ENCODE measurements at regions not wholly inside any gene's neighbourhood (a gene's known extent, or its start where the extent isn't known, plus 50 kb on each side); places are given as distances from the start of the nearest gene placed in this dataset.

GRCh38 chr5:92369587-92369986, 986.5 kb upstream of the ARRDC3 start:
- TF ChIP-seq EZH2 (IDR thresholded peaks at IDR 0.05; ENCODE audit: borderline replicate concordance, insufficient read depth, low read depth, low read length, poor library complexity, severe bottlenecking) (no peak), CTCF (IDR thresholded peaks at IDR 0.05) (no peak)
- Histone ChIP-seq H3K27ac (ENCODE audit: low read length in 2 of 2) (no peak overlapping the region), H3K4me1 (ENCODE audit: control insufficient read depth in 2 of 2, insufficient read depth in 2 of 2, low read length in 2 of 2) (no peaks in the 10 kb centered on the region), H4K20me1 (ENCODE audit: control insufficient read depth, insufficient read depth, low read length, poor library complexity, severe bottlenecking) (no peaks in the 10 kb centered on the region), H3K27me3 (replicated peaks in 1 of 4; ENCODE audit: control extremely low read depth in 1 of 4, control insufficient read depth in 3 of 4, insufficient read depth in 4 of 4, low read length in 3 of 4) (no peaks in the 10 kb centered on the region), H3K9ac (ENCODE audit: low read length) (no peak overlapping the region), H3K79me2 (ENCODE audit: control insufficient read depth, insufficient read depth, low read length) (no peaks in the 10 kb centered on the region), H2AFZ (ENCODE audit: insufficient read depth, low read depth, low read length, poor library complexity, severe bottlenecking) (no peak overlapping the region), H3K4me2 (replicated peaks; ENCODE audit: low read depth, low read length, poor library complexity, severe bottlenecking) (no peak overlapping the region), H3K36me3 (replicated peaks in 1 of 2; ENCODE audit: control extremely low read depth in 1 of 2, control insufficient read depth in 1 of 2, extremely low read depth in 1 of 2, insufficient read depth in 2 of 2, low read length in 1 of 2) (no peaks in the 10 kb centered on the region), H3K9me3 (ENCODE audit: control extremely low read depth in 1 of 3, control insufficient read depth in 2 of 3, insufficient read depth in 1 of 3, low read length in 2 of 3) (peaks cover 0 to 2% (median under 1%) of the 10 kb centered on the region in 3 donors), H3K4me3 (ENCODE audit: control extremely low read depth in 1 of 5, extremely low read depth in 1 of 5, insufficient read depth in 1 of 5, low read depth in 2 of 5, low read length in 4 of 5) (no peak overlapping the region)
- no peaks in the 10 kb centered on the region for H3K27me3 Mint-ChIP-seq
- POLR2A ChIA-PET = no interaction called here
- ATAC-seq (ENCODE audit: low read depth) (no peak), DNase-seq (no peak)
- H3K4me3 Mint-ChIP-seq = no peak overlapping the region
- no peak overlapping the region for H3K27ac Mint-ChIP-seq
- WGBS (ENCODE audit: insufficient coverage) = 100% methylated on average over 1 of the region's 1 CpG
- peaks cover 9% of the 10 kb centered on the region for H3K9me3 Mint-ChIP-seq (ENCODE audit: insufficient read depth)
- intact Hi-C loops (cut with micrococcal nuclease) = no loop called here
- H3K4me1 Mint-ChIP-seq = no peaks in the 10 kb centered on the region
- CTCF ChIA-PET = no interaction called here

GRCh38 chr5:92364986-92365550, 982.0 kb upstream of the ARRDC3 start:
- Histone ChIP-seq H3K9ac (ENCODE audit: low read length) (no peak overlapping the region), H3K27me3 (replicated peaks in 1 of 4; ENCODE audit: control extremely low read depth in 1 of 4, control insufficient read depth in 3 of 4, insufficient read depth in 4 of 4, low read length in 3 of 4) (no peaks in the 10 kb centered on the region), H3K79me2 (ENCODE audit: control insufficient read depth, insufficient read depth, low read length) (no peaks in the 10 kb centered on the region), H3K4me1 (ENCODE audit: control insufficient read depth in 2 of 2, insufficient read depth in 2 of 2, low read length in 2 of 2) (no peaks in the 10 kb centered on the region), H3K4me3 (ENCODE audit: control extremely low read depth in 1 of 5, extremely low read depth in 1 of 5, insufficient read depth in 1 of 5, low read depth in 2 of 5, low read length in 4 of 5) (no peak overlapping the region), H3K27ac (ENCODE audit: low read length in 2 of 2) (no peak overlapping the region), H3K9me3 (ENCODE audit: control extremely low read depth in 1 of 3, control insufficient read depth in 2 of 3, insufficient read depth in 1 of 3, low read length in 2 of 3) (peaks cover 0 to under 1% (median 0%) of the 10 kb centered on the region in 3 donors), H2AFZ (ENCODE audit: insufficient read depth, low read depth, low read length, poor library complexity, severe bottlenecking) (no peak overlapping the region), H3K4me2 (replicated peaks; ENCODE audit: low read depth, low read length, poor library complexity, severe bottlenecking) (no peak overlapping the region), H4K20me1 (ENCODE audit: control insufficient read depth, insufficient read depth, low read length, poor library complexity, severe bottlenecking) (no peaks in the 10 kb centered on the region), H3K36me3 (replicated peaks in 1 of 2; ENCODE audit: control extremely low read depth in 1 of 2, control insufficient read depth in 1 of 2, extremely low read depth in 1 of 2, insufficient read depth in 2 of 2, low read length in 1 of 2) (no peaks in the 10 kb centered on the region)
- 49% methylated on average over 2 of the region's 3 CpGs for WGBS (ENCODE audit: insufficient coverage)
- H3K9me3 Mint-ChIP-seq (ENCODE audit: insufficient read depth) = peaks cover 6% of the 10 kb centered on the region
- TF ChIP-seq EZH2 (IDR thresholded peaks at IDR 0.05; ENCODE audit: borderline replicate concordance, insufficient read depth, low read depth, low read length, poor library complexity, severe bottlenecking) (no peak), CTCF (IDR thresholded peaks at IDR 0.05) (no peak)
- no peaks in the 10 kb centered on the region for H3K4me1 Mint-ChIP-seq
- CTCF ChIA-PET = no interaction called here
- H3K27me3 Mint-ChIP-seq = no peaks in the 10 kb centered on the region
- intact Hi-C loops (cut with micrococcal nuclease) = no loop called here
- POLR2A ChIA-PET = no interaction called here
- H3K27ac Mint-ChIP-seq = no peak overlapping the region
- H3K4me3 Mint-ChIP-seq = no peak overlapping the region
- DNase-seq (no peak), ATAC-seq (ENCODE audit: low read depth) (no peak)

Data from B cell (primary cell).